ENCODE measurements at regions not wholly inside any gene's neighbourhood (a gene's known extent, or its start where the extent isn't known, plus 50 kb on each side); places are given as distances from the start of the nearest gene placed in this dataset.

- TF ChIP-seq CTCF (IDR thresholded peaks at IDR 0.05) = no peak
- TF ChIP-seq EP300 (IDR thresholded peaks at IDR 0.05) = no peak
These were observed 120.3 kb upstream of the CADPS start for GRCh38 chr3:62995530-62995929.

Data from sigmoid colon (tissue), 4 donors.